ENCODE measurements at regions not wholly inside any gene's neighbourhood (a gene's known extent, or its start where the extent isn't known, plus 50 kb on each side); places are given as distances from the start of the nearest gene placed in this dataset.

DNA sequence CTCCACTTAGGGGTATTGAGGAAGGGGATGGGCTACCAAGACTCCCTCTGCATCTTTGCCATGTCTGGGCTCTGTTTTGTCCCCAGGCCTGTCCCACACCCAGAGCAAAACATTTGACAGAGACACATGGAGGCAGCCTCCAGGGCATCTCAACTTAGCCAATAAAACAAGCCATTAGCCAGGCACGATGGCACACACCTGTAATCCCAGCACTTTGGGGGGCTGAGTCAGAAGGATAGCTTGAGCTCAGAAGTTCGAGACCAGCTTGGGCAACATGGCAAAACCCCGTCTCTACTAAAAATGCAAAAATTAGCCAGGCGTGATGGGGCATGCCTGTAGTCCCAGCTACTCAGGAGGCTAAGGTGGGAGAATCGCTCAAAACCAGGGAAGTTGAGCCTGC is 120.3 kb upstream of the IPO9 start:
- no peak overlapping the region for H3K4me3 Mint-ChIP-seq
- Histone ChIP-seq H3F3A (ENCODE audit: low read depth) (peaks cover 4% of the 10 kb centered on the region), H3K9ac (no peak overlapping the region), H3K4me1 (peaks cover 36% of the 10 kb centered on the region), H3K27me3 (no peaks in the 10 kb centered on the region), H3K36me3 (no peaks in the 10 kb centered on the region), H2AFZ (replicated peaks) (no peak overlapping the region), H3K27ac (no peak overlapping the region), H4K20me1 (ENCODE audit: low read depth) (no peaks in the 10 kb centered on the region), H3K79me2 (ENCODE audit: low read depth) (no peaks in the 10 kb centered on the region), H3K4me2 (no peak overlapping the region), H3K4me3 (no peak overlapping the region), H3K9me3 (ENCODE audit: low read depth) (no peaks in the 10 kb centered on the region)
- H3K27ac Mint-ChIP-seq, result no peak overlapping the region
- TF ChIP-seq EZH2phosphoT487 (IDR thresholded peaks at IDR 0.05), result no peak
- no peak for TF ChIP-seq EZH2 (IDR thresholded peaks at IDR 0.05)
- TF ChIP-seq, protein P1, sequence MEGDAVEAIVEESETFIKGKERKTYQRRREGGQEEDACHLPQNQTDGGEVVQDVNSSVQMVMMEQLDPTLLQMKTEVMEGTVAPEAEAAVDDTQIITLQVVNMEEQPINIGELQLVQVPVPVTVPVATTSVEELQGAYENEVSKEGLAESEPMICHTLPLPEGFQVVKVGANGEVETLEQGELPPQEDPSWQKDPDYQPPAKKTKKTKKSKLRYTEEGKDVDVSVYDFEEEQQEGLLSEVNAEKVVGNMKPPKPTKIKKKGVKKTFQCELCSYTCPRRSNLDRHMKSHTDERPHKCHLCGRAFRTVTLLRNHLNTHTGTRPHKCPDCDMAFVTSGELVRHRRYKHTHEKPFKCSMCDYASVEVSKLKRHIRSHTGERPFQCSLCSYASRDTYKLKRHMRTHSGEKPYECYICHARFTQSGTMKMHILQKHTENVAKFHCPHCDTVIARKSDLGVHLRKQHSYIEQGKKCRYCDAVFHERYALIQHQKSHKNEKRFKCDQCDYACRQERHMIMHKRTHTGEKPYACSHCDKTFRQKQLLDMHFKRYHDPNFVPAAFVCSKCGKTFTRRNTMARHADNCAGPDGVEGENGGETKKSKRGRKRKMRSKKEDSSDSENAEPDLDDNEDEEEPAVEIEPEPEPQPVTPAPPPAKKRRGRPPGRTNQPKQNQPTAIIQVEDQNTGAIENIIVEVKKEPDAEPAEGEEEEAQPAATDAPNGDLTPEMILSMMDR (IDR thresholded peaks at IDR 0.05), result no peak
- peaks cover 3% of the 10 kb centered on the region for H3K36me3 Mint-ChIP-seq
- H3K4me1 Mint-ChIP-seq, result peaks cover 60% of the 10 kb centered on the region
- no peaks in the 10 kb centered on the region for H3K27me3 Mint-ChIP-seq (ENCODE audit: insufficient read depth, low read depth)
- no peak for DNase-seq (ENCODE audit: low spot score)
- no peaks in the 10 kb centered on the region for H3K9me3 Mint-ChIP-seq

DNA sequence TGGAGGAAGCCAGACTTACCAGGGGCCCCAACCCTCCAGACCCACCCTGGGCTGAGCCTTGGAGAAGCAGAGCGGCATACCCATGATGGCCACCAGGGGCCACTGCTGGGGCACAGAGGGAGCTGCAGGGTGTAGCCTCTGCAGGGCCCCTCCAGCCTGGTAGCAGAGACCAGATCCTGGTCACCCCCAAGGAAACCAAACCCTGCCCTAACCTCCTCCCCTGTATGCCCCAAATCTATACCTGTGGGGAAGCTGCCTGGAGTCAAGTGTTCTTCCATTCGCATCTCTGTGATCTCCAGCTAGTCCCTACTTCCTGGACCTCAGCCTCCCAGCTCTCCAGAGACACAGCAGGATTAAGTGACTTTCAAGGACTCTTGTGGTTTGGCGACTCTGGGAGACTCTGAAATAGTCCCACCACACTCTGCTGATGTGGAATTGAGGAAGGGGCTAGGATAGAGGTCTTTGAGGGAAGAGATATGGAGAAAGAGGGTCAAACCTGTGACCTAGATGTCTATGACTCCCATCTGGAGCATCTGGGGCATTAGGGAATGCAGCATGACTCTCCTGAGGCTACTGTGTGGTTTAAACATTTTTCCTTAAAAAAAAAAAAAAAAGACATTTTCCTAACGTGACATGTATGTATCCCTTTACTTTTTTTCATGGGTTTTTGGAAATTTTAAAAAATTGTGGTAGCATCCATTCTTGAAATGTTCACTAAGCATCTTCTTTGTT is 119.2 kb upstream of the IPO9 start:
- H3K9me3 ChIP-seq (ENCODE audit: low read depth), result no peaks in the 10 kb centered on the region
- no peaks in the 10 kb centered on the region for H3K36me3 ChIP-seq
- H3K27ac Mint-ChIP-seq, result no peak overlapping the region
- H3K27me3 Mint-ChIP-seq (ENCODE audit: insufficient read depth, low read depth), result no peaks in the 10 kb centered on the region
- H3K4me3 ChIP-seq, result no peak overlapping the region
- no peaks in the 10 kb centered on the region for H3K79me2 ChIP-seq (ENCODE audit: low read depth)
- peaks cover 5% of the 10 kb centered on the region for H3K36me3 Mint-ChIP-seq
- H3K4me1 Mint-ChIP-seq, result peaks cover 59% of the 10 kb centered on the region
- H3K9ac ChIP-seq, result no peak overlapping the region
- H2AFZ ChIP-seq (replicated peaks), result no peak overlapping the region
- H3K27me3 ChIP-seq, result no peaks in the 10 kb centered on the region
- H3F3A ChIP-seq (ENCODE audit: low read depth), result peaks cover 4% of the 10 kb centered on the region
- no peak overlapping the region for H3K4me2 ChIP-seq
- no peak overlapping the region for H3K4me3 Mint-ChIP-seq
- TF ChIP-seq EZH2 (IDR thresholded peaks at IDR 0.05), result no peak
- TF ChIP-seq, protein P1 (IDR thresholded peaks at IDR 0.05), result peak; percentile 78
- no peaks in the 10 kb centered on the region for H4K20me1 ChIP-seq (ENCODE audit: low read depth)
- H3K9me3 Mint-ChIP-seq, result no peaks in the 10 kb centered on the region
- no peak overlapping the region for H3K27ac ChIP-seq
- DNase-seq (ENCODE audit: low spot score), result peak; percentile 83
- peaks cover 41% of the 10 kb centered on the region for H3K4me1 ChIP-seq

DNA sequence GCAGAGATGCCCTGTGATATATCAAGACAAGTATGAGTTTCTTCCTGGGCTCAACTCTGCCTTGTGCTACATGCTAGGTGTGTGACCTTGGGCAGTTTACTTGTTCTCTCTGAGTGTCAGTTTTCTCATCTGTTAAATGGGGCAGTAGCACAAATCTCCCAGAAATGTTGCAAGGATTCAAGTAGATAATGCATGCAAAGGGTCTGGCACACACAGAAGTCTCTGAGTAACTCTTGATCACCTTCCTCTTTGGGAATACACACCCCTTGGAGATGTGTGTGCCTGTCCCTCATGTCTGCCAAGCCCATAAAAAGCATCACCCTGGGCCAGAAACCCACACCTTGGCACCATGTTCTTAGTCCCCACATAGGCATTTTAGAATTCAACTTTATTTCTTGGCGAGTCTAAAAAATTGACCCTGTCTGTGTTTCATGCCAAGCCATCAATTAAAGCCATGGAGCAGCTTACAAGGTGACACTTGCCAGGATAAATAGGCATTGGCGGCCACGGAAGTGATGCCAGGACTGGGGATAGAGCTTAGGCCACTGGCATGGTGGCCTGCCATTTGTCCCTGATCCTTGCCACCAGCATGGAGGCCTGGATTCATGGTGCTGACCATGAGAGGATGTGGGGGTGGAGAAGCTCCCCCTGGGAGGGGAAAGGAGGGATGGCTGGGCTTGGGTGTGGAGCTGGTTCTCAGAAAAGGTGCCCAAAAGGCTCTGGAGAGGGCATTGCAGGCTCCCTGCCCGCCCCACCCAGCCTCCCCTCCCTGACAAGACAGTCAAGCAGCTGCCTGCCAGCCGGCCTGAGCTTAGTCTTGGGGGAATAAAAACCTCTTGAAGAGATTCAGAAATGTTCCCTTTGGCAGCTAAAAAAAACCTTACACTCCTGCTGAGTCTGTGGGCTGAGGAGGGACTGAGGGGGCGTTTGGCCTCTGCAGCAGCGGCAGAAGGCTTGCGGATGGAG is 118.0 kb upstream of the IPO9 start:
- H2AFZ ChIP-seq (replicated peaks), result no peak overlapping the region
- peak overlapping the region; percentile 82 for H3K27ac ChIP-seq
- TF ChIP-seq, protein P1 (IDR thresholded peaks at IDR 0.05), result no peak
- TF ChIP-seq EZH2 (IDR thresholded peaks at IDR 0.05) (no peak), EZH2phosphoT487 (IDR thresholded peaks at IDR 0.05) (no peak)
- no peaks in the 10 kb centered on the region for H4K20me1 ChIP-seq (ENCODE audit: low read depth)
- H3K4me1 ChIP-seq, result peaks cover 43% of the 10 kb centered on the region
- H3K9me3 Mint-ChIP-seq, result no peaks in the 10 kb centered on the region
- H3K4me3 ChIP-seq, result no peak overlapping the region
- no peaks in the 10 kb centered on the region for H3K36me3 ChIP-seq
- no peak overlapping the region for H3K9ac ChIP-seq
- peaks cover 53% of the 10 kb centered on the region for H3K4me1 Mint-ChIP-seq
- H3F3A ChIP-seq (ENCODE audit: low read depth), result peaks cover 4% of the 10 kb centered on the region
- H3K4me3 Mint-ChIP-seq, result no peak overlapping the region
- H3K36me3 Mint-ChIP-seq, result peaks cover 5% of the 10 kb centered on the region
- H3K4me2 ChIP-seq, result peak overlapping the region; percentile 16
- no peaks in the 10 kb centered on the region for H3K27me3 ChIP-seq
- H3K27ac Mint-ChIP-seq, result peak overlapping the region; percentile 82
- no peaks in the 10 kb centered on the region for H3K27me3 Mint-ChIP-seq (ENCODE audit: insufficient read depth, low read depth)
- H3K79me2 ChIP-seq (ENCODE audit: low read depth), result no peaks in the 10 kb centered on the region
- H3K9me3 ChIP-seq (ENCODE audit: low read depth), result no peaks in the 10 kb centered on the region
- DNase-seq (ENCODE audit: low spot score), result peak; percentile 18
